ENCODE measurements at regions not wholly inside any gene's neighbourhood (a gene's known extent, or its start where the extent isn't known, plus 50 kb on each side); places are given as distances from the start of the nearest gene placed in this dataset.

- no peaks in the 10 kb centered on the region for H3K27me3 Mint-ChIP-seq (ENCODE audit: insufficient read depth, low read depth)
- Histone ChIP-seq H4K20me1 (ENCODE audit: low read depth) (no peaks in the 10 kb centered on the region), H3K27ac (no peak overlapping the region), H3K9ac (no peak overlapping the region), H3K79me2 (ENCODE audit: low read depth) (no peaks in the 10 kb centered on the region), H3K36me3 (no peaks in the 10 kb centered on the region), H3K27me3 (no peaks in the 10 kb centered on the region), H3K9me3 (ENCODE audit: low read depth) (no peaks in the 10 kb centered on the region), H3K4me1 (peaks cover under 1% of the 10 kb centered on the region), H3K4me2 (no peak overlapping the region), H3K4me3 (no peak overlapping the region), H2AFZ (replicated peaks) (no peak overlapping the region), H3F3A (ENCODE audit: low read depth) (no peaks in the 10 kb centered on the region)
- H3K9me3 Mint-ChIP-seq, result peaks cover 16% of the 10 kb centered on the region
- TF ChIP-seq, protein P1, sequence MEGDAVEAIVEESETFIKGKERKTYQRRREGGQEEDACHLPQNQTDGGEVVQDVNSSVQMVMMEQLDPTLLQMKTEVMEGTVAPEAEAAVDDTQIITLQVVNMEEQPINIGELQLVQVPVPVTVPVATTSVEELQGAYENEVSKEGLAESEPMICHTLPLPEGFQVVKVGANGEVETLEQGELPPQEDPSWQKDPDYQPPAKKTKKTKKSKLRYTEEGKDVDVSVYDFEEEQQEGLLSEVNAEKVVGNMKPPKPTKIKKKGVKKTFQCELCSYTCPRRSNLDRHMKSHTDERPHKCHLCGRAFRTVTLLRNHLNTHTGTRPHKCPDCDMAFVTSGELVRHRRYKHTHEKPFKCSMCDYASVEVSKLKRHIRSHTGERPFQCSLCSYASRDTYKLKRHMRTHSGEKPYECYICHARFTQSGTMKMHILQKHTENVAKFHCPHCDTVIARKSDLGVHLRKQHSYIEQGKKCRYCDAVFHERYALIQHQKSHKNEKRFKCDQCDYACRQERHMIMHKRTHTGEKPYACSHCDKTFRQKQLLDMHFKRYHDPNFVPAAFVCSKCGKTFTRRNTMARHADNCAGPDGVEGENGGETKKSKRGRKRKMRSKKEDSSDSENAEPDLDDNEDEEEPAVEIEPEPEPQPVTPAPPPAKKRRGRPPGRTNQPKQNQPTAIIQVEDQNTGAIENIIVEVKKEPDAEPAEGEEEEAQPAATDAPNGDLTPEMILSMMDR (IDR thresholded peaks at IDR 0.05), result no peak
- TF ChIP-seq EZH2 (IDR thresholded peaks at IDR 0.05), result no peak
- TF ChIP-seq EZH2phosphoT487 (IDR thresholded peaks at IDR 0.05), result no peak
- H3K4me3 Mint-ChIP-seq, result no peak overlapping the region
- H3K4me1 Mint-ChIP-seq, result peaks cover 13% of the 10 kb centered on the region
- no peak for DNase-seq (ENCODE audit: low spot score)
- no peak overlapping the region for H3K27ac Mint-ChIP-seq
- peaks cover 2% of the 10 kb centered on the region for H3K36me3 Mint-ChIP-seq
Observed at GRCh38 chr2:21763501-21763900, 639.7 kb downstream of the TDRD15 start.

DNA sequence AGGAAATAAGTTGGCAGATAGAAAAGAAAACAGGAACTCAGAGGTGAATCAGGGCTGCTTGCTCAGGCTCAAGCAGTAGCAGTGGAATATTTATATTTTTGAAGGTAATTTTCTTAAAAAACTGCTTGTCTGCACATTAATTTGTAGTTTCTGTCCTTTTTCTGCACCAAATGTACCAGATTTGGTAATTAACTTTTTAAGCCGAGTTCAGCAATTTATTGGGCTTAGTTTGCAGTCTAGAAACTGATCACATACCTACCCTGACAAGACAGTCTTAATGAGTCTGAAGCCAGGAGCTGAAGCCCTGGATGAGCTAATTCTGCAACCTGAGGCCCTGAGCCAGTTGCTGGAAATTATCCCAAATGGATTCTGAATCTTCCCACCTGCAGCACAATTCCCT, 647.0 kb downstream of the TDRD15 start:
- no peak overlapping the region for H2AFZ ChIP-seq (replicated peaks)
- H3K4me2 ChIP-seq, result no peak overlapping the region
- H3K36me3 ChIP-seq, result no peaks in the 10 kb centered on the region
- H3F3A ChIP-seq (ENCODE audit: low read depth), result no peaks in the 10 kb centered on the region
- peaks cover 10% of the 10 kb centered on the region for H3K4me1 ChIP-seq
- no peak overlapping the region for H3K27ac ChIP-seq
- Mint-ChIP-seq H3K27ac (no peak overlapping the region), H3K27me3 (ENCODE audit: insufficient read depth, low read depth) (no peaks in the 10 kb centered on the region), H3K36me3 (no peaks in the 10 kb centered on the region), H3K4me3 (no peak overlapping the region), H3K4me1 (peaks cover 11% of the 10 kb centered on the region), H3K9me3 (peaks cover 2% of the 10 kb centered on the region)
- no peak overlapping the region for H3K4me3 ChIP-seq
- no peak for TF ChIP-seq EZH2phosphoT487 (IDR thresholded peaks at IDR 0.05)
- no peak for TF ChIP-seq EZH2 (IDR thresholded peaks at IDR 0.05)
- TF ChIP-seq, protein P1 (IDR thresholded peaks at IDR 0.05), result no peak
- no peaks in the 10 kb centered on the region for H3K79me2 ChIP-seq (ENCODE audit: low read depth)
- DNase-seq (ENCODE audit: low spot score), result no peak
- H4K20me1 ChIP-seq (ENCODE audit: low read depth), result no peaks in the 10 kb centered on the region
- no peaks in the 10 kb centered on the region for H3K27me3 ChIP-seq
- no peaks in the 10 kb centered on the region for H3K9me3 ChIP-seq (ENCODE audit: low read depth)
- no peak overlapping the region for H3K9ac ChIP-seq

DNA sequence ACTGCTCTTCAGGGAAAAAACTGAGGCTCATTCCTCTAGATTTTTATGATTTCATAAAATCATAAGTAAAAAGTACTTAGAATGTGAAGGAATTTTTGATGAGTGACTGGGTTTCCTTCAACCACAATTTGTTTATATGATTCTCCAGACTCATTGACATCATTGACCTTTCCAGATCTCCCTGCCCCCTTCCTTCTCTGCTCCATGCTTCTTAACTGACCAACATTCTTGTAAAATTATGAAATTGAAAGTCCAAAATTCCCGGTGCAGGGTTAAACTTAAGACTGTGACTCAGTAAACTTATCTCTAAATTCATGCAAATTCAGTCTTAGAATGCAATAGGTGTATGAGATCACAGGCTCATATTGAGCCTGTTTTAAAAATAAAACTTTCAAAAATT, 648.9 kb downstream of the TDRD15 start:
- Histone ChIP-seq H3K27ac (no peak overlapping the region), H3K4me2 (no peak overlapping the region), H3K9me3 (ENCODE audit: low read depth) (no peaks in the 10 kb centered on the region), H3K4me3 (no peak overlapping the region), H3K27me3 (no peaks in the 10 kb centered on the region), H3K4me1 (peaks cover 10% of the 10 kb centered on the region), H3F3A (ENCODE audit: low read depth) (no peaks in the 10 kb centered on the region), H3K9ac (no peak overlapping the region), H2AFZ (replicated peaks) (no peak overlapping the region), H4K20me1 (ENCODE audit: low read depth) (no peaks in the 10 kb centered on the region), H3K79me2 (ENCODE audit: low read depth) (no peaks in the 10 kb centered on the region), H3K36me3 (no peaks in the 10 kb centered on the region)
- peaks cover 11% of the 10 kb centered on the region for H3K4me1 Mint-ChIP-seq
- no peak overlapping the region for H3K27ac Mint-ChIP-seq
- TF ChIP-seq, protein P1 (IDR thresholded peaks at IDR 0.05), result no peak
- no peak for TF ChIP-seq EZH2phosphoT487 (IDR thresholded peaks at IDR 0.05)
- no peak for TF ChIP-seq EZH2 (IDR thresholded peaks at IDR 0.05)
- no peaks in the 10 kb centered on the region for H3K9me3 Mint-ChIP-seq
- no peaks in the 10 kb centered on the region for H3K36me3 Mint-ChIP-seq
- no peaks in the 10 kb centered on the region for H3K27me3 Mint-ChIP-seq (ENCODE audit: insufficient read depth, low read depth)
- no peak for DNase-seq (ENCODE audit: low spot score)
- H3K4me3 Mint-ChIP-seq, result no peak overlapping the region
